ENCODE measurements at regions not wholly inside any gene's neighbourhood (a gene's known extent, or its start where the extent isn't known, plus 50 kb on each side); places are given as distances from the start of the nearest gene placed in this dataset.
A peak's percentile ranks its signal among the peaks of the same experiment; 100 is the strongest.

GRCh38 chr17:72295916-72296315 lies 175.1 kb downstream of the SOX9 start:
- no peak for ATAC-seq (ENCODE audit: low FRiP score)
- no peak for TF ChIP-seq CTCF (IDR thresholded peaks at IDR 0.05)
- no peak for DNase-seq (ENCODE audit: low spot score)

- no peak for TF ChIP-seq CTCF (IDR thresholded peaks at IDR 0.05)
- DNase-seq (ENCODE audit: low spot score) (no peak), ATAC-seq (ENCODE audit: low FRiP score) (no peak)
These were observed 175.6 kb downstream of the SOX9 start for GRCh38 chr17:72296456-72296855.

- ATAC-seq (ENCODE audit: low FRiP score) = peak; percentile 45
- DNase-seq (ENCODE audit: low spot score) = no peak
- TF ChIP-seq CTCF (IDR thresholded peaks at IDR 0.05) = no peak
These were observed 176.7 kb downstream of the SOX9 start for GRCh38 chr17:72297326-72298115.

GRCh38 chr17:72299100-72299499 lies 178.3 kb downstream of the SOX9 start:
- TF ChIP-seq CTCF (IDR thresholded peaks at IDR 0.05) = no peak
- DNase-seq (ENCODE audit: low spot score) (no peak), ATAC-seq (ENCODE audit: low FRiP score) (no peak)

- ATAC-seq (ENCODE audit: low FRiP score) (no peak), DNase-seq (ENCODE audit: low spot score) (no peak)
- no peak for TF ChIP-seq CTCF (IDR thresholded peaks at IDR 0.05)
These were observed 178.8 kb downstream of the SOX9 start for GRCh38 chr17:72299592-72299991.

GRCh38 chr17:72301887-72302286 lies 181.1 kb downstream of the SOX9 start:
- ATAC-seq (ENCODE audit: low FRiP score) (no peak), DNase-seq (ENCODE audit: low spot score) (no peak)
- no peak for TF ChIP-seq CTCF (IDR thresholded peaks at IDR 0.05)

- DNase-seq (ENCODE audit: low spot score) = no peak
- no peak for ATAC-seq (ENCODE audit: low FRiP score)
- no peak for TF ChIP-seq CTCF (IDR thresholded peaks at IDR 0.05)
These were observed 181.9 kb downstream of the SOX9 start for GRCh38 chr17:72302735-72303134.
